Endothelial cell of umbilical vein (primary cell): ENCODE measurements at regions not wholly inside any gene's neighbourhood (a gene's known extent, or its start where the extent isn't known, plus 50 kb on each side); places are given as distances from the start of the nearest gene placed in this dataset.

ENCODE experiments used
- BruUV-seq: library from RNA; stranded (reverse); fragments of 400-500 nt; replicated peaks from 2 replicates; lab custom pipeline; 2021; lab: Mats Ljungman, UMichigan
- CTCF ChIA-PET: fragments of 300-600, 350-600 bp; sonication (Branson Sonifier 250); formaldehyde crosslinking; loops from one replicate; lab custom pipeline; 2021; ENCODE audit warnings: antibody characterized with exemption, inconsistent platforms; lab: Charles Lee
- POLR2A ChIA-PET: fragments of 300-600, 350-600 bp; sonication (Branson Sonifier 250); formaldehyde crosslinking; loops from one replicate; lab custom pipeline; 2021; ENCODE audit warnings: antibody characterized with exemption, inconsistent platforms; lab: Charles Lee
- DNase-seq: peaks from one replicate; pipeline ENCODE4 v3.0.0-alpha.2; 2011; ENCODE audit warnings: low read depth, low spot score
- FAIRE-seq: peaks from 2 replicates; lab custom pipeline; 2011; peaks lifted over from hg19 to GRCh38; lab: Jason Lieb, UNC
- H2AFZ ChIP-seq: 2 replicates; pipeline ENCODE4 v1.6.0; 2012; ENCODE audit warnings: low read depth, low read length, control low read depth, inconsistent platforms
- H3K27ac ChIP-seq: 2 replicates; pipeline ENCODE4 v1.5.1; 2011; ENCODE audit warnings: low read depth, mild to moderate bottlenecking, control low read depth, low read length, moderate library complexity; ENCODE audit not compliant: insufficient read depth
- H3K27me3 ChIP-seq, 2 experiments: 2 replicates each; pipeline versions ENCODE4 v1.6.0 to v1.6.1; 2011; ENCODE audit warnings: low read length in 2 of 2, mixed read lengths in 1 of 2; ENCODE audit not compliant: control insufficient read depth in 2 of 2, insufficient read depth in 2 of 2
- H3K36me3 ChIP-seq, 2 experiments: 2 replicates in 1 of 2; 3 replicates in 1 of 2; pipeline ENCODE4 v1.5.1; 2011; ENCODE audit warnings: low read length in 2 of 2, mild to moderate bottlenecking in 1 of 2, moderate library complexity in 1 of 2; ENCODE audit not compliant: control insufficient read depth in 2 of 2, insufficient read depth in 2 of 2; ENCODE audit errors: extremely low read depth in 1 of 2
- H3K4me1 ChIP-seq: 3 replicates; pipeline ENCODE4 v1.5.1; 2011; ENCODE audit warnings: mild to moderate bottlenecking, low read length; ENCODE audit not compliant: control insufficient read depth, insufficient read depth; ENCODE audit errors: extremely low read depth
- H3K4me2 ChIP-seq: 2 replicates; pipeline ENCODE4 v1.6.1; 2011; ENCODE audit warnings: low read length, control low read depth, mixed read lengths; ENCODE audit not compliant: insufficient read depth
- H3K4me3 ChIP-seq, 3 experiments: fragments of 200-600 bp in 1 of 3; sonication (generic), shearing (Covaris generic) in 1 of 3; replicated peaks in 1 of 3; 2 replicates each; pipeline ENCODE4 v1.5.1; 2011 to 2016; ENCODE audit warnings: control low read depth in 3 of 3, low read length in 3 of 3, mild to moderate bottlenecking in 2 of 3, inconsistent platforms in 1 of 3, low read depth in 1 of 3, moderate library complexity in 1 of 3; ENCODE audit not compliant: insufficient read depth in 1 of 3
- H3K79me2 ChIP-seq: 2 replicates; pipeline ENCODE4 v1.6.0; 2012; ENCODE audit warnings: low read length, inconsistent platforms; ENCODE audit not compliant: control insufficient read depth, insufficient read depth
- H3K9ac ChIP-seq: replicated peaks from 2 replicates; pipeline ENCODE3; 2011; ENCODE audit warnings: low read length, control low read depth; ENCODE audit not compliant: insufficient read depth; ENCODE audit errors: extremely low read depth
- H3K9me1 ChIP-seq: replicated peaks from 3 replicates; pipeline ENCODE4 v1.6.0; 2011; ENCODE audit warnings: mild to moderate bottlenecking, low read length; ENCODE audit not compliant: control insufficient read depth, insufficient read depth; ENCODE audit errors: extremely low read depth
- H3K9me3 ChIP-seq: replicated peaks from 2 replicates; pipeline ENCODE4 v1.5.1; 2012; ENCODE audit warnings: low read length, inconsistent platforms; ENCODE audit not compliant: control insufficient read depth, insufficient read depth
- H4K20me1 ChIP-seq: replicated peaks from 2 replicates; pipeline ENCODE3; 2011; ENCODE audit warnings: mild to moderate bottlenecking, low read length; ENCODE audit not compliant: control insufficient read depth, insufficient read depth; ENCODE audit errors: extremely low read depth
- CTCF ChIP-seq, 2 donors: IDR thresholded peaks; 1 replicate in 1 of 2; 2 replicates in 1 of 2; pipeline ENCODE4 v1.5.1; 2011; ENCODE audit warnings: low read length in 2 of 2, mild to moderate bottlenecking in 2 of 2, moderate library complexity in 2 of 2, control low read depth in 1 of 2, inconsistent platforms in 1 of 2, low read depth in 1 of 2; ENCODE audit not compliant: insufficient read depth in 1 of 2; ENCODE audit errors: extremely low read depth in 1 of 2
- EZH2 ChIP-seq: IDR thresholded peaks from 2 replicates; pipeline ENCODE4 v1.6.1; 2012; ENCODE audit warnings: borderline replicate concordance, low read depth, mild to moderate bottlenecking, moderate library complexity, low read length, inconsistent platforms; ENCODE audit not compliant: severe bottlenecking
- FOS ChIP-seq: IDR thresholded peaks from 2 replicates; pipeline ENCODE4 v1.6.1; 2011; ENCODE audit warnings: mild to moderate bottlenecking, low read length, moderate library complexity, borderline replicate concordance; ENCODE audit not compliant: insufficient read depth
- GATA2 ChIP-seq: IDR thresholded peaks from 2 replicates; pipeline ENCODE4 v1.7.0; 2011; ENCODE audit warnings: low read depth, mild to moderate bottlenecking, moderate library complexity, mixed read lengths, low read length; ENCODE audit not compliant: insufficient read length, insufficient read depth
- JUN ChIP-seq: IDR thresholded peaks from 2 replicates; pipeline ENCODE4 v1.6.1; 2011; ENCODE audit warnings: borderline replicate concordance, low read depth; ENCODE audit not compliant: insufficient read length, insufficient read depth
- MAX ChIP-seq: IDR thresholded peaks from 2 replicates; pipeline ENCODE4 v1.6.1; 2011; ENCODE audit not compliant: insufficient read depth, insufficient read length
- MYC ChIP-seq: IDR thresholded peaks from one replicate; pipeline ENCODE4 v1.6.1; 2011; ENCODE audit warnings: mild to moderate bottlenecking, low read depth, low read length
- POLR2A ChIP-seq: IDR thresholded peaks from 2 replicates; pipeline ENCODE4 v1.6.1; 2012; ENCODE audit warnings: low read depth, mild to moderate bottlenecking, control low read depth, low read length
- POLR2AphosphoS5 ChIP-seq: IDR thresholded peaks from 2 replicates; pipeline ENCODE4 v1.6.1; 2012; ENCODE audit warnings: low read depth, mild to moderate bottlenecking, control low read depth, low read length, moderate library complexity; ENCODE audit not compliant: insufficient read depth
- dilution Hi-C: fragments of 300-500 bp; cut with MboI; formaldehyde crosslinking; loops from one replicate; pipeline ENCODE4 v1.15.0; 2019; ENCODE audit warnings: low sequenced_read_pairs; ENCODE audit not compliant: extremely low pct_ligation_motif_present
- intact Hi-C: fragments of 100-400 bp; cut with micrococcal nuclease; formaldehyde crosslinking; loops from one replicate; pipeline ENCODE4 v1.10.0; 2022

- Histone ChIP-seq H3K9me1 (no peaks in the 10 kb centered on the region), H3K4me3 (no peak overlapping the region), H3K9ac (no peak overlapping the region), H3K27me3 (no peaks in the 10 kb centered on the region), H2AFZ (no peak overlapping the region), H3K27ac (no peak overlapping the region), H3K79me2 (no peaks in the 10 kb centered on the region), H3K4me2 (no peak overlapping the region), H4K20me1 (no peaks in the 10 kb centered on the region), H3K9me3 (no peaks in the 10 kb centered on the region), H3K4me1 (no peaks in the 10 kb centered on the region), H3K36me3 (no peaks in the 10 kb centered on the region)
- CTCF ChIA-PET: no interaction called here
- dilution Hi-C loops (no loop called here), intact Hi-C loops (no loop called here)
- no peak for DNase-seq
- no peak for FAIRE-seq
- POLR2A ChIA-PET: no interaction called here
- TF ChIP-seq MYC (no peak), POLR2AphosphoS5 (no peak), JUN (no peak)
- BruUV-seq: no TSS peak
Measured at GRCh38 chr7:157472311-157473050, 135.7 kb downstream of the DNAJB6 start.

- H3K4me2 ChIP-seq: no peak overlapping the region
- H3K9ac ChIP-seq: no peak overlapping the region
- H3K9me3 ChIP-seq: no peaks in the 10 kb centered on the region
- no peaks in the 10 kb centered on the region for H3K9me1 ChIP-seq
- H3K79me2 ChIP-seq: no peaks in the 10 kb centered on the region
- intact Hi-C loops (no loop called here), dilution Hi-C loops (no loop called here)
- no peak overlapping the region for H3K27ac ChIP-seq
- H3K36me3 ChIP-seq: no peaks in the 10 kb centered on the region
- no peak overlapping the region for H3K4me3 ChIP-seq
- CTCF ChIA-PET: no interaction called here
- no TSS peak for BruUV-seq
- no peak for TF ChIP-seq MYC
- TF ChIP-seq JUN: no peak
- no peak for TF ChIP-seq POLR2A
- TF ChIP-seq GATA2: no peak
- no peak for TF ChIP-seq POLR2AphosphoS5
- no peak for TF ChIP-seq FOS
- TF ChIP-seq EZH2: no peak
- no peak for TF ChIP-seq CTCF (IDR thresholded peaks at IDR 0.05; ENCODE audit: extremely low read depth in 1 of 2, insufficient read depth in 1 of 2, low read depth in 1 of 2, low read length in 2 of 2)
- TF ChIP-seq MAX: no peak
- H4K20me1 ChIP-seq: no peaks in the 10 kb centered on the region
- no peak for DNase-seq
- FAIRE-seq: no peak
- no peaks in the 10 kb centered on the region for H3K4me1 ChIP-seq
- POLR2A ChIA-PET: no interaction called here
- no peak overlapping the region for H2AFZ ChIP-seq
- H3K27me3 ChIP-seq: no peaks in the 10 kb centered on the region
Measured at GRCh38 chr7:157473051-157473569, 136.3 kb downstream of the DNAJB6 start.
